ENCODE measurements at regions not wholly inside any gene's neighbourhood (a gene's known extent, or its start where the extent isn't known, plus 50 kb on each side); places are given as distances from the start of the nearest gene placed in this dataset.

- DNase-seq = no peak
Observed at GRCh38 chr21:15549671-15550070, 180.1 kb upstream of the USP25 start.

- no peak for DNase-seq
Observed at GRCh38 chr21:15552914-15553494, 176.8 kb upstream of the USP25 start.

DNA sequence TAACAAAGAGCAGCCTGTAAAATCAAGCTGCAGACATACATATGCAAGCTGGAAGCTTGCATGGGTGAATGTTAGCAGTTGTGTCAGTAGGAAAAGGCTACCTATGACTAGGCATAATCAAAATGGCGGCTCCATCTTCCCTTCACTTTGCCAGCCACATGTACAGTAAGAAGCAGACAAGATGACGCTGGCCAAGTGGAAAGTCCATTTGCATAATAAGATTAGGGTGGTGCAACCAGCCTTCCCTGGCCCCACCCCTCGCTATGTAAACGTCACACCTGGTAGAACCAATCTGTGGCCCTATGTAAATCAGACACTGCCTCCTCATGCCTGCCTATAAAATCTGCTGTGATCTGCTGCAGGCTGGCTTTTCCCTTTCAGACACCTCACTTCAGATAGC, 171.9 kb upstream of the USP25 start:
- DNase-seq = no peak

DNA sequence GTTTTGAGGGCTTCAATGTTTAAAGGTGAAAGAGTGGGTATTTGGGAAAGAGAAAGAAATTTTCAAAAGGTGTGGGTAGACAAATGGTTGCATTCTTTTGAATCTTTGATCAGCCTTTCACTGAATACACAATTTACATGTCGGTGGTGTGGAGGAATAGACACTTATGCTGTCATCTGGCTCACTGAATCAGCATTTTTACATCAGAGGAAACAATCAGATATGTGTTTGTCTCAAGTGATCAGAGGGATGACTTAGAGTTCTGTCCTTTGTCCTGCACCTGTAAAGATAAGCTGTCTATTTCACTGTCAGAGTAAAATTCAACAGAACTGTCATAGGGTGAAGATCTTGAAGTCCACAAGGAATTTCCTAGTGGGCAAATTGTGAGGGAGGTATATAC, 170.9 kb upstream of the USP25 start:
- no peak for DNase-seq

GRCh38 chr21:15559660-15560059, 170.1 kb upstream of the USP25 start:
- DNase-seq = no peak

DNA sequence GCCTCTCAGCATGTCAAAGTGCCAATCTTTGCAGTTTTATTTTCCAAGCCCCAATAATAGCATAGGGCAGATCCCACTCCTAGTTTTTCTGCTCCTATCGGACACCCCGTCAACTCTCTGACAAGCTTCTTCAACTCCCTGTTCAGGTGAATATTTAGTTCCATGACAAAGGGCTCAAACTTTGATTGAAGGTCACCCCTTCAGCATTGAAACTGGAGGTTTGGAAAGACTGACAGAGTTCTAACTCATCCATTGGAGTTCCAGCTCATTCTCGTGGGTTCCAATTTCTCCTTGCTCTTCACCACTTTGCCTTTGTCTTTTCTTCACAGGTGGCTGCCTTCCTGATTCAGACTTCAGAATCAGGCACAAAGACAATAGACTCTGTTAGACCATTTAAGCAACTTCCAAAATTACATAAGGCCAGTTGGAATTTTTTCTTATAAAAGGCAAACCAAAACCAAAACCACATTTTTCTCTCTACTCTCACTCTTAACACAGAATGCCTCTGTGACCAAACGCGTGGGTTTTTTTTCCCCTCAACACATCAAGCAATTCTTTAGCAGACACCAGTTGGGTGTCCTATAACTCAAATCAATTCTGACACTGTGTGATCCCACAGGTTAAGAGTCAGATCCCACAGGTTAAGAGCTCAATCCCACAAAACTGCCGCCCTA, 169.3 kb upstream of the USP25 start:
- no peak for DNase-seq

DNA sequence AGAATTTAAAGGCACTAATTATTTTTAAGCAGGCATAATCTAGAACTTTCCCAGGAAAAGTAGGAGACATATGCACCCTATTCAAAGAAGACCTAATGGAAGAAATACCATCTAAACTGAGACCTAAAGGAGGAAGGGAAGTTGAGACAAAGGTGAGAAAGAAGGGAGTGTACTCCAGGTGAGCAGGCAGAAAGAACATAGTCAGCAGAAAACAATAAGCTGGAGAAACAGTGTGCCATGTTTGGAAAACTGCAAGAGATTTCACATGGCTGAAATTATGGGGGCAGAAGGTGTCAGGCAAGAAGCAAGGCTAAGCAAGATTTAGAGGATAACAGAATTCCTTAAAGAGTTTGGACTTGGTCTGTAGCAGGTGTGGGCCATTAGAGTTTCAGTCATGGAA, 167.0 kb upstream of the USP25 start:
- no peak for DNase-seq

DNA sequence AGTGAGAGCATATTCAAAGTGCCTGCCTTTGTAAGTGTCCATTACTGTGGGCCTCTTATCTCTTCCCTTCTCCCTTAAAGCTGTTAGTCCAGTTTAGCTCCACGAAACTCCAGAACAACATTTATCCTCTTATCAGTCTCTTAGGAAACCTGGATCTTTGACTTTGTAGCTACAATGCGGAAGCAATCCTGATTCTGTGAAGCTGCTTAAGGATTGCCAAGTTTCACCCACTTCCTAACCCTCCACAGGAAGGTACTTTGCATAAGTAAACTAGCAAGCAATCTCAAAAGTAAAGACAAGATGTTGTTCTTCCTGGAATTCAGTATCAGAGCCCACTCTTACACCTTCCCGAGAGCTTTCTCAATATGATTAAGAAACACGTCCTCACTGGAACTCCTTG, 164.9 kb upstream of the USP25 start:
- DNase-seq = no peak

- DNase-seq = no peak
Observed at GRCh38 chr21:15566703-15567102, 163.1 kb upstream of the USP25 start.

GRCh38 chr21:15567191-15567590, 162.6 kb upstream of the USP25 start:
- no peak for DNase-seq

DNA sequence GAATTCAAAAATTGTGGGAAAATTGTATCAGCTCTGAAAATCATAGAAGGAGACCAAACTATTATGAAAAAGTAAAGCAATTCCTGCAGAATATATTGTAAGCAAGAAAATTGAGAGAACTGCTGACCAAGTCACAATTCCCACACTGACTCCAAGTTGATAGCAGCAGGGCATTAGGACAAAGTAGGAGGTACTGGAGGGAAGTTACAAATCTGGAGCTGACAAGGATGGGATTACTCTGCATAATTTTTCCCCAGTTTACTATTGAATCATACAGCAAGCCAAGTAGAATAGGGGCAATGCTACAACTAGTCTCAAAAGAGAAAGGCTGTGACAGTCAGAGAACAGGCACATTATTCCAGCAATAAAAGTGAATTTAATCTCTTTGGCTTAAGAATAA, 161.3 kb upstream of the USP25 start:
- no peak for DNase-seq

DNA sequence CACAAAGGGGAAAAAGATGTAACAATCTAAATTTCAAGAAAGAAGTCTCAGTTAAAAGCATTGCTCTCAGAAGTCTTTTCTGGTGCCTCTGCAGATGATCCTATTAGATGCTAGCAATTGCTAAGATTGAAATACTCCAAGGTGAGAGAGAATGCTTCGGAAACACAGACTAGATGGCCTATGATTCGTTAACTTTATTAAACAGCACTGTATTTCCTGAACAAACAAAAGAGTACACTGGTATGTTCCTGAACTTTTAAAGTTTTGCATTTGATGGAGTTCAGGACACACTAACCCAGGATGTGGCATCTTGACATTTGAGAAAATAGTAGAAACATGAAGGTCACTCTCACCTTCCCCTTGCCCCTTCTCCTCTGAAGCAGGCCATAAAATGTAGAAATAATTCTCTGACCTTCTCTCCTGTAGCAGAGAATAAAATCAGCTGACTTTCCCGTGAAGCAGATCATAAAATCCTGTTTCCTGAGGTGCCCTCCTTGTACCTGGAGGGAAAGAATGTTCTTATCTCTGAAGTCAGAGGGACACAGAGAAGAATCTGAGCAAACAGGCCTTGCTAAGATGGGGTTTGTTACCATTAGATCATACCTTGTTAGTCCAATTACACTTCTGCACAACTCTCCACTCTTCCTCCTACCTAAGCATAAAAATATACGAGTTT, 142.9 kb upstream of the USP25 start:
- no peak for DNase-seq

DNA sequence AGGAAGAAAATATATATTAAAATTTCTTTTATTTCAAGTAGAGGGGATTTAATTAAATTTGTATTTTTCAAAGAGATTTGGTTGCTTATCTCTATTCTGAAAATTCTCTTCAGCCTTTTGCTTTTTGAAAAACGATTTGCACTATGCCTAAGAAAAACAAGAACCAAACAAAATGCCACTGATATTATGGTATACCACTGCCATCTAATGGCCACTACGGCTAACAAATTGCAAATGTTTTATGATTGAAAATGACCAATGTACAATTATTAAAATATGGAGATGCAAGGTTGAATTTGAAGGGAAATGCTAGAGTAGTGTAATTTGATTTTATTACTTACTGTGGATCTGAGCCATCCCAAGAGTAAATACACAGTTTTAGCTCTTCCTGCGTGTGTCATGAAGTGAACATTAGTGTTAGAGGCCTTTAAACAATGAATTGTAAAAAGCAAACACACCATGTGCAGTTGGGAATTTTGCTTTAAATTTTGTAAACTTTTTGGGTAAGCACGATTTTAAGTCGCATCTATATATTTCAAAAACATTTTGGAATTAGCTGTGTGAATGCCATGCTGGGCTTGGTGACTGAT, 137.4 kb upstream of the USP25 start:
- peak in 1 of 14 donors; percentile 3 for DNase-seq

GRCh38 chr21:15592957-15593356, 136.8 kb upstream of the USP25 start:
- DNase-seq = no peak

GRCh38 chr21:15601390-15601789, 128.4 kb upstream of the USP25 start:
- DNase-seq = no peak

GRCh38 chr21:15604413-15604812, 125.4 kb upstream of the USP25 start:
- no peak for DNase-seq

DNA sequence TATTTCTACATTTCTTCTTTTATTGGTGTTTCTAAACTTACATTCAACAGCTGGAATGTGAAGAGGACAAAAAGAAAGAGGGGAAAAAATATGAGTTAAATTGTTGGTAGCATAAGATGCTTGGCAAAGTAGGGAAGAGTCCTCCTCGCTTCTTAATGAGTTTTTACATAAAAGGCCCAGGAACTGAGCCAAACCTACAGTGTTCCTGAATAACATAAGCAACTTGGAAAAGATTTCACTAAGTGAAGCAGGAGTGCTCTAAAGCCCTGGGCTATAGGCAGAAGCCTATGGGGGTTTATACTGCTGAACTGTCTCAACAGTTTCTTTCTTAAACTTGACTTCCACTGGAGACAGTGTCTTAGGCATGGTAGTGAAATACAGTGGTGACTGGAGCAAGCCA, 115.0 kb upstream of the USP25 start:
- no peak for DNase-seq

GRCh38 chr21:15616864-15617574, 112.8 kb upstream of the USP25 start:
- no peak for DNase-seq

DNA sequence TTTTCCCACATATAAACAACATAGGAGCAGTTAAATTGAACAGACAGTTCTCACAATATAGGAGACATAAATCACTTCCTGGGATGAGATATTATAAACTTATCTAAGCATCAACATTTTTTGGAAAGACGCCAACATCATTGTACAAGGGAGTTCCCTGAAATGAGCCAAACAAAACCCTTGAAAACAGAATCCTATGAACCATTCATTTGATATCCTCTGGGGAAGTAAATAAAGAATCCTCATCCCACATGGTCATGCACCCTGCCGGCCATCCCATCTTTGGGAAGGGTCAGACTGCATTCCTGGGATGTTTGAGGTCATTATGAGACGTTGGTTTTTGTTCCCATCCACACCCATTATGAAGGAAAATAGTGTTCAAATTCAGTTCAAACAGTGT, 111.8 kb upstream of the USP25 start:
- no peak for DNase-seq

DNA sequence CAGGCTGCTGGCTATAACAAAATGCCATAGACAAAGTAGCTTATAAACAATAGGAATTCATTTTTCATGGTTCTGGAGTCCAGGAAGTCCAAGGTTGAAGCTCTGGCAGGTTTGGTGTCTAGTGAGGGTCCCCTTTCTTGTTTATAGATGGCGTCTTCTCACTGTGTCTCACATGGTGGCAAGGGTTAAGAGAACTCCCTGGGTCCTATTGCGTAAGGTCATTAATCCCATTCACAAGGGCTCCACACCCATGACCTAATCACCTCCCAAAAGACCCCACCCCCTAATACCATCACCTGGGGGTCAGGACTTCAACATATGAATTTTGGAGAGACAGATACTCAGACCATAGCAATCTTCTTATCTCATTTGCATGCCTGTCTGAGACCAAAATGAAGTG, 108.9 kb upstream of the USP25 start:
- no peak for DNase-seq

- no peak for DNase-seq
Observed at GRCh38 chr21:15624646-15625045, 105.1 kb upstream of the USP25 start.

GRCh38 chr21:15625363-15625762, 104.4 kb upstream of the USP25 start:
- no peak for DNase-seq

GRCh38 chr21:15626031-15626430, 103.8 kb upstream of the USP25 start:
- DNase-seq = no peak
